ENCODE measurements at regions not wholly inside any gene's neighbourhood (a gene's known extent, or its start where the extent isn't known, plus 50 kb on each side); places are given as distances from the start of the nearest gene placed in this dataset.

DNA sequence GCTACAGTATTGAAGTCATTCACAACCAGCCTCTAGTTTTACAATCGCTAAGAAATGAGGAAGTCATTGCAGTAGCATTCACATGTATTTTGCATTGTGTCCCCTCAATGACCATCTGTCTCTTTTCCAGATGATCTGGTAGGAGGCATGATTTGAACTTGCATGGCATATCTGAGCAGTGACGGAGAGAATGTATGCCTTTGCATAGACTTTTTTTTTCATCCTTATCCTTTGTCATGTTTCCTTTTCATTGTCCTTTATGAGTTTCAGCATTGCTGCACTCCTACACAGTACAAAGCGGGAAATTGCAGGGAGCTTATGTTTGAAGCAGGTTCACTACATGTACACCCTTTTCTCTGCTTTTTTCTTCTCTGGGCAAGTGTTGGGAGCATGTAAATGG is 516.4 kb upstream of the GRIA3 start:
- H3K4me3 ChIP-seq (ENCODE audit: low read length), result no peak overlapping the region
- H2AFZ ChIP-seq (ENCODE audit: low read depth, low read length), result no peak overlapping the region
- no peaks in the 10 kb centered on the region for H3K36me3 ChIP-seq (replicated peaks; ENCODE audit: low read depth, low read length)
- H3K79me2 ChIP-seq (ENCODE audit: low read length), result no peaks in the 10 kb centered on the region
- H4K20me1 ChIP-seq (ENCODE audit: insufficient read depth, low read length), result no peaks in the 10 kb centered on the region
- H3K4me2 ChIP-seq (ENCODE audit: low read length), result no peak overlapping the region
- H3K9me3 ChIP-seq (ENCODE audit: insufficient read depth, low read length), result no peaks in the 10 kb centered on the region
- H3K27ac ChIP-seq (ENCODE audit: low read length), result no peak overlapping the region
- H3K27me3 ChIP-seq (ENCODE audit: low read depth, low read length), result no peaks in the 10 kb centered on the region
- H3K4me1 ChIP-seq (ENCODE audit: low read length), result no peaks in the 10 kb centered on the region
- H3K9ac ChIP-seq (ENCODE audit: low read length), result no peak overlapping the region
- no peak for TF ChIP-seq EZH2phosphoT487 (IDR thresholded peaks at IDR 0.05; ENCODE audit: low read depth)
- TF ChIP-seq, protein P1, sequence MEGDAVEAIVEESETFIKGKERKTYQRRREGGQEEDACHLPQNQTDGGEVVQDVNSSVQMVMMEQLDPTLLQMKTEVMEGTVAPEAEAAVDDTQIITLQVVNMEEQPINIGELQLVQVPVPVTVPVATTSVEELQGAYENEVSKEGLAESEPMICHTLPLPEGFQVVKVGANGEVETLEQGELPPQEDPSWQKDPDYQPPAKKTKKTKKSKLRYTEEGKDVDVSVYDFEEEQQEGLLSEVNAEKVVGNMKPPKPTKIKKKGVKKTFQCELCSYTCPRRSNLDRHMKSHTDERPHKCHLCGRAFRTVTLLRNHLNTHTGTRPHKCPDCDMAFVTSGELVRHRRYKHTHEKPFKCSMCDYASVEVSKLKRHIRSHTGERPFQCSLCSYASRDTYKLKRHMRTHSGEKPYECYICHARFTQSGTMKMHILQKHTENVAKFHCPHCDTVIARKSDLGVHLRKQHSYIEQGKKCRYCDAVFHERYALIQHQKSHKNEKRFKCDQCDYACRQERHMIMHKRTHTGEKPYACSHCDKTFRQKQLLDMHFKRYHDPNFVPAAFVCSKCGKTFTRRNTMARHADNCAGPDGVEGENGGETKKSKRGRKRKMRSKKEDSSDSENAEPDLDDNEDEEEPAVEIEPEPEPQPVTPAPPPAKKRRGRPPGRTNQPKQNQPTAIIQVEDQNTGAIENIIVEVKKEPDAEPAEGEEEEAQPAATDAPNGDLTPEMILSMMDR (IDR thresholded peaks at IDR 0.05; ENCODE audit: low read depth, low read length), result no peak

DNA sequence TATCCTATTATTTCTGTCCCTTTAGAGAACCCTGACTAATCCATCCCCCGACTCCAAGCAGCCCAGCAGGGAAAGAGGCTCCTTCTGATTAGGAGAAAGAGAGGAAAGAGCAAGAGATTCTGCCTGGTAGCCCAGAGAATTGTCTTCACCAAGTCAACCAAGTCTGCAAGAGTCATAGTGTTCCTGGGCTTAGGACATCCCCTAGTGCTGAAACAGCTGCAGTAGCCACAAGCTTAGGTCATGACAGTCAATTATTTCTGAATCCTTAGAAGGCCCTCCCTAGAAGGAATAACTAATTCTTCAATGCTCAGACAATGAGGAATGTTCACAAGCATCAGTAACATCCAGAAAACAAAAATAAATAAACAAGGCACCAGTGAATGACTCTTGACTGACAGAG is 480.3 kb upstream of the GRIA3 start:
- no peaks in the 10 kb centered on the region for H3K27me3 ChIP-seq (ENCODE audit: low read depth, low read length)
- no peaks in the 10 kb centered on the region for H3K36me3 ChIP-seq (replicated peaks; ENCODE audit: low read depth, low read length)
- H3K79me2 ChIP-seq (ENCODE audit: low read length), result no peaks in the 10 kb centered on the region
- no peak overlapping the region for H2AFZ ChIP-seq (ENCODE audit: low read depth, low read length)
- H3K9ac ChIP-seq (ENCODE audit: low read length), result no peak overlapping the region
- no peak overlapping the region for H3K4me3 ChIP-seq (ENCODE audit: low read length)
- H3K4me1 ChIP-seq (ENCODE audit: low read length), result no peaks in the 10 kb centered on the region
- peaks cover 3% of the 10 kb centered on the region; the same call in 1 of the 2 replicates for H3K9me3 ChIP-seq (ENCODE audit: insufficient read depth, low read length)
- no peak overlapping the region for H3K4me2 ChIP-seq (ENCODE audit: low read length)
- H3K27ac ChIP-seq (ENCODE audit: low read length), result no peak overlapping the region
- no peaks in the 10 kb centered on the region for H4K20me1 ChIP-seq (ENCODE audit: insufficient read depth, low read length)
- TF ChIP-seq, protein P1 (IDR thresholded peaks at IDR 0.05; ENCODE audit: low read depth, low read length), result peak; percentile 24; the same call in 1 of the 2 replicates
- TF ChIP-seq EZH2phosphoT487 (IDR thresholded peaks at IDR 0.05; ENCODE audit: low read depth), result no peak

DNA sequence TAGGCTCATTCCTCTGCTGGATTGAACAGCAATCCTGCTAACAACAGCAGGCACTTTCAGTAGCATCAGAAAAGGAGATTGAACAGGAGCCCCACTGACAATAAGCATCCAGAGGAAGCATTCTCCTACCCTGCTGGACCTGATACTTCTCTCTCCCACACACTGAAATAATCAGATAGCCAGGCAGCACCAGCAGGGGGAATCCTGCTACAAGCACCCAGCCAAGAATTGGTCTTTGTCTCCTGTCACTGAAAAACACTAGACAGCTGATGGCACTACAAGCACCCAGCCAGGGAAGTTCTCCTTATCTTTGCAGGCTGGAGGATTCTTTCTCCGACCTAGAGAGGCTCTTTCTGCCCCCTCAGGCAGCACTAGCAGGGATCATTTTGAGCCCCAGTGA is 444.3 kb upstream of the GRIA3 start:
- no peaks in the 10 kb centered on the region; the same call in 1 of the 2 replicates for H3K9me3 ChIP-seq (ENCODE audit: insufficient read depth, low read length)
- no peak overlapping the region for H3K27ac ChIP-seq (ENCODE audit: low read length)
- H3K9ac ChIP-seq (ENCODE audit: low read length), result no peak overlapping the region
- 0 out of 2 replicates have a peak overlapping the region, but pooled peaks have one; percentile 64 for H2AFZ ChIP-seq (ENCODE audit: low read depth, low read length)
- H3K4me1 ChIP-seq (ENCODE audit: low read length), result peaks cover 12% of the 10 kb centered on the region; the same call in 1 of the 2 replicates
- no peaks in the 10 kb centered on the region for H3K36me3 ChIP-seq (replicated peaks; ENCODE audit: low read depth, low read length)
- H3K4me2 ChIP-seq (ENCODE audit: low read length), result 0 out of 2 replicates have a peak overlapping the region, but pooled peaks have one; percentile 5
- H3K27me3 ChIP-seq (ENCODE audit: low read depth, low read length), result no peaks in the 10 kb centered on the region
- H3K4me3 ChIP-seq (ENCODE audit: low read length), result no peak overlapping the region
- H4K20me1 ChIP-seq (ENCODE audit: insufficient read depth, low read length), result no peaks in the 10 kb centered on the region
- no peak for TF ChIP-seq EZH2phosphoT487 (IDR thresholded peaks at IDR 0.05; ENCODE audit: low read depth)
- TF ChIP-seq, protein P1 (IDR thresholded peaks at IDR 0.05; ENCODE audit: low read depth, low read length), result peak; percentile 44
- H3K79me2 ChIP-seq (ENCODE audit: low read length), result no peaks in the 10 kb centered on the region

DNA sequence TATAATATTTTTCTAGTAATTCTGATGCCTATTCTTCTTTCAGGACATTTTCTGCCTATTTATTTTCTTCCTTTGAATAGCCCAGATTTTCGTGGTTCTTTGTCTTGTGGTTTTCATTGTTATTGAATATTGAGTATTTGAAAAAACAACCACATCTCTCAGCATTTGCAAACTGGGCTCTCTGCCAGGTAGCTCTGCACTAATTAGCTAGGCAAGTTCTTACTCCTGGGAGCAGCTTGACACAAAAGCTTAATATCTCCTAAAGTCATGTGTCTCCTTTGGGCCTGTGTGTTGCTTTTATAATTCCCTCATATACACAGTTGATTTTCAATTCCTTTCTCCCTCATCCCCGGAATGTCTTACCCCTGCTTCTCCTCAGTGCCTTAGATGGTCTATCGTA is 413.5 kb upstream of the GRIA3 start:
- H3K27ac ChIP-seq (ENCODE audit: low read length), result peak overlapping the region; percentile 90
- H3K9ac ChIP-seq (ENCODE audit: low read length), result no peak overlapping the region
- H3K4me2 ChIP-seq (ENCODE audit: low read length), result peak overlapping the region; percentile 54; the same call in 1 of the 2 replicates

More for the DNA sequence above, 413.5 kb upstream of the GRIA3 start:
- TF ChIP-seq, protein P1 (IDR thresholded peaks at IDR 0.05; ENCODE audit: low read depth, low read length), result no peak
- no peak for TF ChIP-seq EZH2phosphoT487 (IDR thresholded peaks at IDR 0.05; ENCODE audit: low read depth)
- peaks cover 47% of the 10 kb centered on the region for H3K36me3 ChIP-seq (replicated peaks; ENCODE audit: low read depth, low read length)
- no peaks in the 10 kb centered on the region for H3K79me2 ChIP-seq (ENCODE audit: low read length)
- peaks cover 29% of the 10 kb centered on the region for H3K4me1 ChIP-seq (ENCODE audit: low read length)
- H4K20me1 ChIP-seq (ENCODE audit: insufficient read depth, low read length), result no peaks in the 10 kb centered on the region
- H3K27me3 ChIP-seq (ENCODE audit: low read depth, low read length), result no peaks in the 10 kb centered on the region
- H2AFZ ChIP-seq (ENCODE audit: low read depth, low read length), result peak overlapping the region; percentile 86
- H3K4me3 ChIP-seq (ENCODE audit: low read length), result no peak overlapping the region
- H3K9me3 ChIP-seq (ENCODE audit: insufficient read depth, low read length), result peaks cover 7% of the 10 kb centered on the region
